MV-4-11 (cell line): ENCODE measurements at regions not wholly inside any gene's neighbourhood (a gene's known extent, or its start where the extent isn't known, plus 50 kb on each side); places are given as distances from the start of the nearest gene placed in this dataset.
A peak's percentile ranks its signal among the peaks of the same experiment; 100 is the strongest.

Experiments
- DNase-seq: peaks from one replicate; lab custom pipeline; 2025; lab: John Stamatoyannopoulos, UW

GRCh38 chr15:26182441-26182840, 319.3 kb upstream of the ATP10A start:
- DNase-seq = no peak

GRCh38 chr15:26179906-26180305, 316.8 kb upstream of the ATP10A start:
- DNase-seq = peak; percentile 23

GRCh38 chr15:26178640-26179220, 315.6 kb upstream of the ATP10A start:
- no peak for DNase-seq

- DNase-seq = no peak
These were observed 314.7 kb upstream of the ATP10A start for GRCh38 chr15:26177816-26178215.

- DNase-seq = no peak
These were observed 313.7 kb upstream of the ATP10A start for GRCh38 chr15:26176831-26177230.

GRCh38 chr15:26171266-26171665, 308.1 kb upstream of the ATP10A start:
- no peak for DNase-seq

GRCh38 chr15:26166429-26166828, 303.3 kb upstream of the ATP10A start:
- DNase-seq = peak; percentile 93

- peak; percentile 16 for DNase-seq
These were observed 302.4 kb upstream of the ATP10A start for GRCh38 chr15:26165546-26165945.

GRCh38 chr15:26160343-26160742, 297.2 kb upstream of the ATP10A start:
- no peak for DNase-seq

- no peak for DNase-seq
These were observed 295.0 kb upstream of the ATP10A start for GRCh38 chr15:26158176-26158575.

GRCh38 chr15:26157081-26157480, 294.0 kb upstream of the ATP10A start:
- DNase-seq = no peak

- no peak for DNase-seq
These were observed 292.9 kb upstream of the ATP10A start for GRCh38 chr15:26156051-26156450.

- DNase-seq = no peak
These were observed 285.2 kb upstream of the ATP10A start for GRCh38 chr15:26148156-26148860.

GRCh38 chr15:26146202-26146601, 283.1 kb upstream of the ATP10A start:
- DNase-seq = no peak

- no peak for DNase-seq
These were observed 282.7 kb upstream of the ATP10A start for GRCh38 chr15:26145796-26146195.

- no peak for DNase-seq
These were observed 281.7 kb upstream of the ATP10A start for GRCh38 chr15:26144836-26145235.

- DNase-seq = no peak
These were observed 280.1 kb upstream of the ATP10A start for GRCh38 chr15:26143221-26143620.

- DNase-seq = no peak
These were observed 271.7 kb upstream of the ATP10A start for GRCh38 chr15:26134812-26135211.

GRCh38 chr15:26134152-26134551, 271.0 kb upstream of the ATP10A start:
- no peak for DNase-seq

- no peak for DNase-seq
These were observed 269.7 kb upstream of the ATP10A start for GRCh38 chr15:26132811-26133210.

GRCh38 chr15:26129852-26130251, 266.7 kb upstream of the ATP10A start:
- no peak for DNase-seq

GRCh38 chr15:26128611-26129140, 265.5 kb upstream of the ATP10A start:
- DNase-seq = peak; percentile 41

GRCh38 chr15:26126819-26127387, 263.8 kb upstream of the ATP10A start:
- DNase-seq = no peak
